Liver (tissue), 8 donors: ENCODE measurements at regions not wholly inside any gene's neighbourhood (a gene's known extent, or its start where the extent isn't known, plus 50 kb on each side); places are given as distances from the start of the nearest gene placed in this dataset.

ENCODE experiments used
- DNase-seq: peaks from one replicate; pipeline ENCODE4 v3.0.0-alpha.2; 2017; ENCODE audit warnings: low spot score
- H3K27ac ChIP-seq, 2 donors: one replicate each; pipeline ENCODE4 v1.7.0; 2013; ENCODE audit warnings: inconsistent platforms in 2 of 2, low read length in 2 of 2, control low read depth in 1 of 2, low read depth in 1 of 2, mild to moderate bottlenecking in 1 of 2
- H3K27me3 ChIP-seq, 4 donors: one replicate each; pipeline versions ENCODE4 v1.6.1 to v1.7.0; 2013; ENCODE audit warnings: low read length in 3 of 4, inconsistent platforms in 1 of 4, mild to moderate bottlenecking in 1 of 4, moderate library complexity in 1 of 4; ENCODE audit not compliant: control insufficient read depth in 4 of 4, insufficient read depth in 4 of 4
- H3K36me3 ChIP-seq, 4 donors: one replicate each; pipeline versions ENCODE4 v1.6.1 to v1.7.0; 2013; ENCODE audit warnings: low read length in 3 of 4, mild to moderate bottlenecking in 3 of 4, low read depth in 1 of 4, moderate library complexity in 1 of 4; ENCODE audit not compliant: control insufficient read depth in 4 of 4, insufficient read depth in 3 of 4
- H3K4me1 ChIP-seq, 4 donors: one replicate each; pipeline versions ENCODE4 v1.6.1 to v1.7.0; 2013; ENCODE audit warnings: low read length in 3 of 4, mild to moderate bottlenecking in 3 of 4, moderate library complexity in 1 of 4; ENCODE audit not compliant: control insufficient read depth in 4 of 4, insufficient read depth in 4 of 4
- H3K4me3 ChIP-seq, 3 donors: one replicate each; pipeline versions ENCODE4 v1.6.1 to v1.7.0; 2013; ENCODE audit warnings: low read length in 3 of 3, control low read depth in 1 of 3, low read depth in 1 of 3, mild to moderate bottlenecking in 1 of 3
- H3K9ac ChIP-seq, 2 donors: one replicate each; pipeline ENCODE4 v1.7.0; 2013; ENCODE audit warnings: low read length in 2 of 2, mild to moderate bottlenecking in 2 of 2, moderate library complexity in 2 of 2, control low read depth in 1 of 2, low read depth in 1 of 2
- H3K9me3 ChIP-seq, 4 donors: one replicate each; pipeline versions ENCODE4 v1.6.1 to v1.7.0; 2013; ENCODE audit warnings: low read length in 3 of 4; ENCODE audit not compliant: control insufficient read depth in 4 of 4
- ATF3 ChIP-seq: IDR thresholded peaks from 2 replicates; pipeline ENCODE4 v1.6.1; 2016; ENCODE audit warnings: antibody characterized with exemption
- CTCF ChIP-seq: fragments of 150-350 bp; IDR thresholded peaks from 2 replicates; pipeline ENCODE4 v1.5.1; 2017; ENCODE audit warnings: improper control_type of control experiment, low read depth, low read length; ENCODE audit not compliant: missing input control
- EGR1 ChIP-seq, 2 donors: IDR thresholded peaks; 2 replicates each; pipeline ENCODE4 v1.6.1; 2016 to 2018; ENCODE audit warnings: antibody characterized with exemption in 2 of 2, low read depth in 2 of 2
- FOXA1 ChIP-seq: IDR thresholded peaks from 2 replicates; pipeline ENCODE4 v1.6.1; 2016; ENCODE audit warnings: antibody characterized with exemption
- FOXA2 ChIP-seq: IDR thresholded peaks from 2 replicates; pipeline ENCODE4 v1.6.1; 2016; ENCODE audit warnings: antibody characterized with exemption
- GABPA ChIP-seq, 2 donors: IDR thresholded peaks in 1 of 2; conservative IDR thresholded peaks in 1 of 2; 2 replicates each; pipeline ENCODE4 v1.6.1; 2016; ENCODE audit warnings: antibody characterized with exemption in 2 of 2, mild to moderate bottlenecking in 1 of 2, moderate library complexity in 1 of 2
- HNF4A ChIP-seq, 2 donors: conservative IDR thresholded peaks; 2 replicates each; pipeline ENCODE4 v1.6.1; 2016; ENCODE audit warnings: antibody characterized with exemption in 2 of 2, mild to moderate bottlenecking in 2 of 2
- HNF4G ChIP-seq: IDR thresholded peaks from 2 replicates; pipeline ENCODE4 v1.6.1; 2016; ENCODE audit warnings: antibody characterized with exemption
- JUND ChIP-seq, 2 donors: IDR thresholded peaks; 2 replicates each; pipeline ENCODE4 v1.6.1; 2016; ENCODE audit warnings: antibody characterized with exemption in 2 of 2
- MAX ChIP-seq: IDR thresholded peaks from 2 replicates; pipeline ENCODE4 v1.6.1; 2016; ENCODE audit warnings: antibody characterized with exemption
- NR2F2 ChIP-seq: IDR thresholded peaks from 2 replicates; pipeline ENCODE4 v1.6.1; 2016; ENCODE audit warnings: antibody characterized with exemption
- RAD21 ChIP-seq, 2 donors: IDR thresholded peaks; 2 replicates each; pipeline ENCODE4 v1.6.1; 2016; ENCODE audit warnings: antibody characterized with exemption in 2 of 2, mild to moderate bottlenecking in 2 of 2
- REST ChIP-seq: IDR thresholded peaks from 2 replicates; pipeline ENCODE4 v1.6.1; 2016; ENCODE audit warnings: antibody characterized with exemption, mild to moderate bottlenecking
- RXRA ChIP-seq, 2 donors: IDR thresholded peaks; 2 replicates each; pipeline ENCODE4 v1.6.1; 2017 to 2018; ENCODE audit warnings: antibody characterized with exemption in 2 of 2, mild to moderate bottlenecking in 1 of 2
- SP1 ChIP-seq: IDR thresholded peaks from 2 replicates; pipeline ENCODE4 v1.6.1; 2018; ENCODE audit warnings: antibody characterized with exemption, mild to moderate bottlenecking
- TAF1 ChIP-seq: conservative IDR thresholded peaks from 2 replicates; pipeline ENCODE4 v1.6.1; 2016; ENCODE audit warnings: antibody characterized with exemption, mild to moderate bottlenecking
- YY1 ChIP-seq: IDR thresholded peaks from 2 replicates; pipeline ENCODE4 v1.6.1; 2016; ENCODE audit warnings: antibody characterized with exemption, mild to moderate bottlenecking
- ZBTB33 ChIP-seq: IDR thresholded peaks from 2 replicates; pipeline ENCODE4 v1.6.1; 2016; ENCODE audit warnings: antibody characterized with exemption
- WGBS: extraction: QIAGEN DNeasy Blood & Tissue Kit; methylation state at CpG from one replicate; pipeline ENCODE4 v1.1.7; 2013; 5-methylcytosine and 5-hydroxymethylcytosine counted together
- donor health status: healthy.
- donor health status: healthy.
- donor health status: healthy.
- donor health status: healthy.
- donor health status: healthy.

- 93% methylated on average over 3 of the region's 3 CpGs for WGBS
- TF ChIP-seq FOXA1 (no peak), GABPA (IDR thresholded peaks at IDR 0.05 in 1 of 2, conservative IDR thresholded peaks at IDR 0.05 in 1 of 2) (no peak), HNF4A (conservative IDR thresholded peaks at IDR 0.05) (no peak), TAF1 (no peak), CTCF (no peak), JUND (IDR thresholded peaks at IDR 0.05) (no peak)
These were observed 133.2 kb upstream of the TOPAZ1 start for GRCh38 chr3:44108481-44108880.

GRCh38 chr3:44109771-44110361 is 131.8 kb upstream of the TOPAZ1 start:
- Histone ChIP-seq H3K4me3 (no peak overlapping the region), H3K4me1 (no peaks in the 10 kb centered on the region), H3K27me3 (peaks cover 0 to 2% (median 0%) of the 10 kb centered on the region in 4 donors), H3K9me3 (no peaks in the 10 kb centered on the region), H3K27ac (no peak overlapping the region), H3K36me3 (no peaks in the 10 kb centered on the region), H3K9ac (no peak overlapping the region)
- TF ChIP-seq ZBTB33 (no peak), REST (no peak), HNF4A (conservative IDR thresholded peaks at IDR 0.05) (no peak), GABPA (IDR thresholded peaks at IDR 0.05 in 1 of 2, conservative IDR thresholded peaks at IDR 0.05 in 1 of 2) (no peak), YY1 (no peak), NR2F2 (no peak), MAX (no peak), RXRA (IDR thresholded peaks at IDR 0.05) (no peak), SP1 (no peak), CTCF (no peak), ATF3 (no peak), FOXA2 (no peak), FOXA1 (no peak), TAF1 (no peak), RAD21 (IDR thresholded peaks at IDR 0.05) (no peak), HNF4G (no peak), JUND (IDR thresholded peaks at IDR 0.05) (no peak), EGR1 (IDR thresholded peaks at IDR 0.05; ENCODE audit: low read depth in 2 of 2) (no peak)
- DNase-seq = no peak
- WGBS = 92% methylated on average over 7 of the region's 7 CpGs

More at GRCh38 chr3:44108481-44108880, 133.2 kb upstream of the TOPAZ1 start:
- H3K27me3 ChIP-seq = peaks cover 0 to 3% (median 0%) of the 10 kb centered on the region in 4 donors
- no peaks in the 10 kb centered on the region for H3K4me1 ChIP-seq
- H3K9ac ChIP-seq = no peak overlapping the region
- H3K36me3 ChIP-seq = no peaks in the 10 kb centered on the region
- DNase-seq = no peak
- H3K4me3 ChIP-seq = no peak overlapping the region
- H3K27ac ChIP-seq = no peak overlapping the region
- no peaks in the 10 kb centered on the region for H3K9me3 ChIP-seq
